IPS-15b (cell line): ENCODE measurements at regions not wholly inside any gene's neighbourhood (a gene's known extent, or its start where the extent isn't known, plus 50 kb on each side); places are given as distances from the start of the nearest gene placed in this dataset.
"Not testable (repeated sequence)": the region's sequence is repeated elsewhere in the genome, so short reads cannot be mapped to it uniquely, and the experiment has no call there.

ENCODE experiments used
- H3K27me3 ChIP-seq: one replicate; pipeline ENCODE4 v1.6.1; 2013; ENCODE audit warnings: low read length; ENCODE audit not compliant: control insufficient read depth, insufficient read depth
- H3K36me3 ChIP-seq: one replicate; pipeline ENCODE4 v1.6.1; 2013; ENCODE audit warnings: low read length; ENCODE audit not compliant: control insufficient read depth, insufficient read depth
- H3K4me1 ChIP-seq: one replicate; pipeline ENCODE4 v1.6.1; 2013; ENCODE audit warnings: mild to moderate bottlenecking, low read length; ENCODE audit not compliant: control insufficient read depth, insufficient read depth
- H3K4me3 ChIP-seq: one replicate; pipeline ENCODE4 v1.5.1; 2013; ENCODE audit warnings: low read depth, low read length
- H3K9ac ChIP-seq: one replicate; pipeline ENCODE4 v1.6.1; 2013; ENCODE audit warnings: low read depth, mild to moderate bottlenecking, low read length
- H3K9me3 ChIP-seq: one replicate; pipeline ENCODE4 v1.6.1; 2013; ENCODE audit warnings: mild to moderate bottlenecking, low read length; ENCODE audit not compliant: control insufficient read depth, insufficient read depth

GRCh38 chr3:169029674-169030285 is 633.7 kb downstream of the MECOM start:
- Histone ChIP-seq H3K9ac (no peak overlapping the region), H3K4me3 (no peak overlapping the region)

GRCh38 chr3:169028716-169029115 is 634.8 kb downstream of the MECOM start:
- H3K27me3 ChIP-seq = no peaks in the 10 kb centered on the region
- H3K9me3 ChIP-seq = no peaks in the 10 kb centered on the region
- H3K36me3 ChIP-seq = no peaks in the 10 kb centered on the region
- no peaks in the 10 kb centered on the region for H3K4me1 ChIP-seq
- no peak overlapping the region for H3K4me3 ChIP-seq
- H3K9ac ChIP-seq = no peak overlapping the region

More at GRCh38 chr3:169029674-169030285, 633.7 kb downstream of the MECOM start:
- no peaks in the 10 kb centered on the region for H3K9me3 ChIP-seq
- H3K4me1 ChIP-seq = no peaks in the 10 kb centered on the region
- no peaks in the 10 kb centered on the region for H3K27me3 ChIP-seq
- H3K36me3 ChIP-seq = no peaks in the 10 kb centered on the region

GRCh38 chr3:169026543-169027182 is 636.8 kb downstream of the MECOM start:
- no peaks in the 10 kb centered on the region for H3K27me3 ChIP-seq
- no peaks in the 10 kb centered on the region for H3K36me3 ChIP-seq
- no peak overlapping the region for H3K9ac ChIP-seq
- no peaks in the 10 kb centered on the region for H3K4me1 ChIP-seq
- H3K9me3 ChIP-seq = no peaks in the 10 kb centered on the region
- no peak overlapping the region for H3K4me3 ChIP-seq

- Histone ChIP-seq H3K9me3 (no peaks in the 10 kb centered on the region), H3K4me3 (no peak overlapping the region), H3K9ac (no peak overlapping the region), H3K4me1 (no peaks in the 10 kb centered on the region), H3K27me3 (no peaks in the 10 kb centered on the region), H3K36me3 (no peaks in the 10 kb centered on the region)
Observed at GRCh38 chr3:169022457-169022856, 641.1 kb downstream of the MECOM start.

GRCh38 chr3:169020371-169020770 is 643.1 kb downstream of the MECOM start:
- Histone ChIP-seq H3K27me3 (no peaks in the 10 kb centered on the region), H3K4me1 (no peaks in the 10 kb centered on the region), H3K9me3 (no peaks in the 10 kb centered on the region)

GRCh38 chr3:169009453-169009852 is 654.1 kb downstream of the MECOM start:
- Histone ChIP-seq H3K9ac (no peak overlapping the region), H3K4me1 (no peaks in the 10 kb centered on the region), H3K4me3 (no peak overlapping the region), H3K9me3 (no peaks in the 10 kb centered on the region), H3K36me3 (no peaks in the 10 kb centered on the region), H3K27me3 (no peaks in the 10 kb centered on the region)

More at GRCh38 chr3:169020371-169020770, 643.1 kb downstream of the MECOM start:
- Histone ChIP-seq H3K36me3 (no peaks in the 10 kb centered on the region), H3K9ac (no peak overlapping the region), H3K4me3 (no peak overlapping the region)

- Histone ChIP-seq H3K4me3 (no peak overlapping the region), H3K9ac (no peak overlapping the region)
Observed at GRCh38 chr3:169008776-169009358, 654.6 kb downstream of the MECOM start.

GRCh38 chr3:169007145-169007544 is 656.4 kb downstream of the MECOM start:
- no peak overlapping the region for H3K9ac ChIP-seq
- no peaks in the 10 kb centered on the region for H3K36me3 ChIP-seq
- H3K4me3 ChIP-seq = no peak overlapping the region

More at GRCh38 chr3:169008776-169009358, 654.6 kb downstream of the MECOM start:
- Histone ChIP-seq H3K4me1 (peaks cover under 1% of the 10 kb centered on the region), H3K27me3 (no peaks in the 10 kb centered on the region), H3K36me3 (no peaks in the 10 kb centered on the region), H3K9me3 (no peaks in the 10 kb centered on the region)

GRCh38 chr3:169006398-169006797 is 657.1 kb downstream of the MECOM start:
- not testable (repeated sequence) for H3K9ac ChIP-seq, H3K27me3 ChIP-seq, H3K36me3 ChIP-seq, H3K4me3 ChIP-seq, H3K9me3 ChIP-seq
- peaks cover 16% of the 10 kb centered on the region for H3K4me1 ChIP-seq

More at GRCh38 chr3:169007145-169007544, 656.4 kb downstream of the MECOM start:
- Histone ChIP-seq H3K4me1 (peaks cover 14% of the 10 kb centered on the region), H3K9me3 (no peaks in the 10 kb centered on the region), H3K27me3 (no peaks in the 10 kb centered on the region)

GRCh38 chr3:169002689-169003088 is 660.8 kb downstream of the MECOM start:
- H3K9me3 ChIP-seq = no peaks in the 10 kb centered on the region
- peaks cover 19% of the 10 kb centered on the region for H3K4me1 ChIP-seq
- no peak overlapping the region for H3K4me3 ChIP-seq
- H3K9ac ChIP-seq = no peak overlapping the region
- no peaks in the 10 kb centered on the region for H3K36me3 ChIP-seq
- H3K27me3 ChIP-seq = no peaks in the 10 kb centered on the region

- no peaks in the 10 kb centered on the region for H3K9me3 ChIP-seq
- no peak overlapping the region for H3K9ac ChIP-seq
- H3K36me3 ChIP-seq = no peaks in the 10 kb centered on the region
- no peaks in the 10 kb centered on the region for H3K27me3 ChIP-seq
- H3K4me1 ChIP-seq = peaks cover 18% of the 10 kb centered on the region
- no peak overlapping the region for H3K4me3 ChIP-seq
Observed at GRCh38 chr3:168998792-168999191, 664.7 kb downstream of the MECOM start.

GRCh38 chr3:168997488-168997887 is 666.0 kb downstream of the MECOM start:
- Histone ChIP-seq H3K9ac (no peak overlapping the region), H3K4me1 (peaks cover 9% of the 10 kb centered on the region), H3K36me3 (no peaks in the 10 kb centered on the region), H3K27me3 (no peaks in the 10 kb centered on the region), H3K4me3 (no peak overlapping the region), H3K9me3 (no peaks in the 10 kb centered on the region)
